Stimulated activated CD4-positive, alpha-beta T cell treated with anti-CD3 and anti-CD28 coated beads, Interleukin-1b, Interleukin-23, amount 100 ng/mL, for 24 hours (primary cell): ENCODE measurements at regions not wholly inside any gene's neighbourhood (a gene's known extent, or its start where the extent isn't known, plus 50 kb on each side); places are given as distances from the start of the nearest gene placed in this dataset.
"Not testable (repeated sequence)": the region's sequence is repeated elsewhere in the genome, so short reads cannot be mapped to it uniquely, and the experiment has no call there.

Experiments used
- DNase-seq, 4 experiments: peaks; one replicate each; pipeline ENCODE4 v3.0.0-alpha.2; 2020; ENCODE audit warnings: low read depth in 4 of 4, low spot score in 1 of 4

- not testable (repeated sequence) for DNase-seq
Observed at GRCh38 chr14:106626469-106626868, 1100.1 kb downstream of the TMEM121 start.

GRCh38 chr14:106626942-106627588 is 1100.7 kb downstream of the TMEM121 start:
- DNase-seq: peak; percentile 9 to 63 (median 42)

GRCh38 chr14:106631879-106632278 is 1105.5 kb downstream of the TMEM121 start:
- no peak for DNase-seq

- no peak for DNase-seq
Observed at GRCh38 chr14:106633721-106634120, 1107.3 kb downstream of the TMEM121 start.

GRCh38 chr14:106635569-106635968 is 1109.2 kb downstream of the TMEM121 start:
- no peak for DNase-seq

GRCh38 chr14:106638786-106639452 is 1112.5 kb downstream of the TMEM121 start:
- DNase-seq: not testable (repeated sequence)

- DNase-seq: no peak
Observed at GRCh38 chr14:106642090-106642489, 1115.7 kb downstream of the TMEM121 start.

- not testable (repeated sequence) for DNase-seq
Observed at GRCh38 chr14:106642971-106643370, 1116.6 kb downstream of the TMEM121 start.

GRCh38 chr14:106648874-106649273 is 1122.5 kb downstream of the TMEM121 start:
- not testable (repeated sequence) for DNase-seq

- DNase-seq: no peak
Observed at GRCh38 chr14:106651016-106651415, 1124.6 kb downstream of the TMEM121 start.

GRCh38 chr14:106652494-106652893 is 1126.1 kb downstream of the TMEM121 start:
- DNase-seq: no peak

- peak; percentile 38 to 65 (median 42) for DNase-seq
Observed at GRCh38 chr14:106657460-106657859, 1131.1 kb downstream of the TMEM121 start.

- DNase-seq: not testable (repeated sequence)
Observed at GRCh38 chr14:106658066-106658860, 1131.9 kb downstream of the TMEM121 start.

GRCh38 chr14:106661561-106661960 is 1135.2 kb downstream of the TMEM121 start:
- DNase-seq: peak in 1 of 4 experiments; percentile 12

GRCh38 chr14:106662936-106663550 is 1136.7 kb downstream of the TMEM121 start:
- no peak for DNase-seq

- peak; percentile 37 to 64 (median 46) for DNase-seq
Observed at GRCh38 chr14:106663805-106664410, 1137.5 kb downstream of the TMEM121 start.

- DNase-seq: peak in 1 of 4 experiments; percentile 24
Observed at GRCh38 chr14:106665814-106666213, 1139.4 kb downstream of the TMEM121 start.

- no peak for DNase-seq
Observed at GRCh38 chr14:106666341-106666740, 1140.0 kb downstream of the TMEM121 start.

GRCh38 chr14:106670011-106670410 is 1143.6 kb downstream of the TMEM121 start:
- DNase-seq: no peak

- DNase-seq: not testable (repeated sequence)
Observed at GRCh38 chr14:106674093-106674492, 1147.7 kb downstream of the TMEM121 start.
